ENCODE measurements at regions not wholly inside any gene's neighbourhood (a gene's known extent, or its start where the extent isn't known, plus 50 kb on each side); places are given as distances from the start of the nearest gene placed in this dataset.

- Histone ChIP-seq H4K20me1 (ENCODE audit: insufficient read depth, low read length) (no peaks in the 10 kb centered on the region), H3K27ac (ENCODE audit: low read depth, low read length, poor library complexity, severe bottlenecking) (no peak overlapping the region), H3K4me2 (ENCODE audit: low read length) (no peak overlapping the region), H2AFZ (ENCODE audit: low read length) (no peak overlapping the region), H3K9me3 (ENCODE audit: low read length) (no peaks in the 10 kb centered on the region; the same call in 1 of the 2 replicates), H3K4me3 (ENCODE audit: low read depth, low read length, poor library complexity, severe bottlenecking) (no peak overlapping the region), H3K79me2 (ENCODE audit: insufficient read depth, low read depth, low read length) (no peaks in the 10 kb centered on the region), H3K4me1 (ENCODE audit: insufficient read depth, low read length, poor library complexity, severe bottlenecking) (peaks cover 28% of the 10 kb centered on the region), H3K9me2 (ENCODE audit: insufficient read depth, low read length) (no peaks in the 10 kb centered on the region), H3K36me3 (ENCODE audit: insufficient read depth, low read length) (no peaks in the 10 kb centered on the region; the same call in 1 of the 2 replicates)
- no peak for DNase-seq (ENCODE audit: low spot score)
- intact Hi-C loops (cut with micrococcal nuclease; ENCODE audit: unreplicated experiment), result loop anchor here (10.0 kb wide), 1 partner anchor 1236 kb away; no protein-coding TSS in a partner anchor
- ChIA-PET POLR2A (interaction anchor here (0.9 kb wide), 2 partner anchors 15 to 60 kb away, joined by 3 read pairs; no protein-coding TSS in a partner anchor), CTCF (ENCODE audit: unreplicated experiment) (no interaction called here)
- BruUV-seq (replicated peaks), result no TSS peak
- no peak for TF ChIP-seq EZH2phosphoT487 (IDR thresholded peaks at IDR 0.05; ENCODE audit: borderline replicate concordance, low read depth, low read length)
- TF ChIP-seq CTCF (conservative IDR thresholded peaks at IDR 0.05; ENCODE audit: low read length), result no peak
Measured at GRCh38 chr6:14209000-14209399, 91.4 kb downstream of the CD83 start.

DNA sequence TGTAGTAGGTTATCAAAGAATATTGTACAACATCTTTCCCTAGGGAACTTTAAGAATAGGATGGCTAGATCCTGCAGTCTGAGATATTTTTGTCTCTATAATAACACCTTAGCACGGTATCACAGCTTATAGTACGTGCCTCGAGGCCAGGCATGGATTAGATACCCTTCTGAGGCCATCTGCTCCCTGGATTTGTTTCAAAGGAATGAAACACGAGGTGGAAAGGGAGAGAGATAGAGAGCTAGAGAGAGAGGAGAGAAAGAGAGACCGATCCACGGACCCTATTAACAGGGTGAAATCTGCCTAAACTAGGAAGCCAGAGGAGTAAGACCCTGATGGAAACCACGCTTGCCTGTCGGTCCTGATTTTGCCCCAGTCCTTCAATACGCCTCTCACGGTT lies 92.5 kb downstream of the CD83 start:
- Histone ChIP-seq H3K4me1 (ENCODE audit: insufficient read depth, low read length, poor library complexity, severe bottlenecking) (peaks cover 28% of the 10 kb centered on the region), H3K36me3 (ENCODE audit: insufficient read depth, low read length) (no peaks in the 10 kb centered on the region; the same call in 1 of the 2 replicates), H3K4me2 (ENCODE audit: low read length) (peak overlapping the region; percentile 83), H3K27ac (ENCODE audit: low read depth, low read length, poor library complexity, severe bottlenecking) (no peak overlapping the region), H3K79me2 (ENCODE audit: insufficient read depth, low read depth, low read length) (no peaks in the 10 kb centered on the region), H3K4me3 (ENCODE audit: low read depth, low read length, poor library complexity, severe bottlenecking) (peak overlapping the region; percentile 69), H4K20me1 (ENCODE audit: insufficient read depth, low read length) (no peaks in the 10 kb centered on the region), H2AFZ (ENCODE audit: low read length) (peak overlapping the region; percentile 87; the same call in 1 of the 2 replicates), H3K9me3 (ENCODE audit: low read length) (no peaks in the 10 kb centered on the region; the same call in 1 of the 2 replicates), H3K9me2 (ENCODE audit: insufficient read depth, low read length) (no peaks in the 10 kb centered on the region)
- TF ChIP-seq EZH2phosphoT487 (IDR thresholded peaks at IDR 0.05; ENCODE audit: borderline replicate concordance, low read depth, low read length) (no peak), CTCF (conservative IDR thresholded peaks at IDR 0.05; ENCODE audit: low read length) (no peak)
- no TSS peak for BruUV-seq (replicated peaks)
- POLR2A ChIA-PET, result interaction anchor here (0.5 to 1.2 kb wide), 6 partner anchors 16 to 1102 kb away, joined by 3 to 5 read pairs (median 3); no protein-coding TSS in a partner anchor
- no peak for DNase-seq (ENCODE audit: low spot score)
- intact Hi-C loops (cut with micrococcal nuclease; ENCODE audit: unreplicated experiment), result loop anchor here (2.0 to 10.0 kb wide), 5 partner anchors 172 to 1035 kb away; no protein-coding TSS in a partner anchor
- CTCF ChIA-PET (ENCODE audit: unreplicated experiment), result no interaction called here
